ENCODE measurements at regions not wholly inside any gene's neighbourhood (a gene's known extent, or its start where the extent isn't known, plus 50 kb on each side); places are given as distances from the start of the nearest gene placed in this dataset.

DNA sequence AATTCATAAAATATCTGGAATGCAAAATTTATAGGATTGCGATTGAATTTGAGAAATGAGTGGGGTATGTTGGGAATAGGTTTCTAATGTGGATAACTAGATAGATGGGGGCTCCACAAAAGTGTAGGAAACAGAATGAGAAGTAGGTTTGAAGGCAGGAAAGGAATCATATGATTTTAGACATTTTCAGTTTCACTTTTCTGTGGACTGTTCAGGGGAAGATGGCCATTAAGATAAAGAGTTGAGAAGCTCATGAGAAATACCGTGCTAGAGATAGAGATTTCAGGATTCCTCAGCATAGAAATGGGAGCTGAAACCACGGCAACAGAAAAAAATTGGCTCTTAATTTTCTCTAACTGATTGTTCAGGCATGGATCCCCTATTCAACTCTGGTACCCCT lies 163.4 kb upstream of the CD180 start:
- no peak overlapping the region for H3K27ac Mint-ChIP-seq (ENCODE audit: unreplicated experiment)
- H3K36me3 Mint-ChIP-seq (ENCODE audit: low read depth, unreplicated experiment) = no peaks in the 10 kb centered on the region
- Histone ChIP-seq H3K4me2 (ENCODE audit: low read length) (no peak overlapping the region), H3K9ac (ENCODE audit: low read length) (no peak overlapping the region), H3K9me3 (ENCODE audit: insufficient read depth, low read depth, low read length) (no peaks in the 10 kb centered on the region), H4K20me1 (ENCODE audit: insufficient read depth, low read length) (no peaks in the 10 kb centered on the region), H3K27me3 (ENCODE audit: insufficient read depth, low read length) (peaks cover 3% of the 10 kb centered on the region), H3K4me1 (ENCODE audit: insufficient read depth, low read length) (peaks cover 13% of the 10 kb centered on the region), H3K4me3 (ENCODE audit: insufficient read depth, low read depth, low read length) (no peak overlapping the region), H3K36me3 (ENCODE audit: insufficient read depth, low read length) (no peaks in the 10 kb centered on the region), H3K79me2 (ENCODE audit: insufficient read depth, low read length) (no peaks in the 10 kb centered on the region), H2AFZ (ENCODE audit: low read depth, low read length) (no peak overlapping the region), H3K27ac (ENCODE audit: low read depth, low read length) (no peak overlapping the region)
- H3K4me1 Mint-ChIP-seq (ENCODE audit: low read depth, unreplicated experiment) = no peaks in the 10 kb centered on the region
- TF ChIP-seq, protein P1, sequence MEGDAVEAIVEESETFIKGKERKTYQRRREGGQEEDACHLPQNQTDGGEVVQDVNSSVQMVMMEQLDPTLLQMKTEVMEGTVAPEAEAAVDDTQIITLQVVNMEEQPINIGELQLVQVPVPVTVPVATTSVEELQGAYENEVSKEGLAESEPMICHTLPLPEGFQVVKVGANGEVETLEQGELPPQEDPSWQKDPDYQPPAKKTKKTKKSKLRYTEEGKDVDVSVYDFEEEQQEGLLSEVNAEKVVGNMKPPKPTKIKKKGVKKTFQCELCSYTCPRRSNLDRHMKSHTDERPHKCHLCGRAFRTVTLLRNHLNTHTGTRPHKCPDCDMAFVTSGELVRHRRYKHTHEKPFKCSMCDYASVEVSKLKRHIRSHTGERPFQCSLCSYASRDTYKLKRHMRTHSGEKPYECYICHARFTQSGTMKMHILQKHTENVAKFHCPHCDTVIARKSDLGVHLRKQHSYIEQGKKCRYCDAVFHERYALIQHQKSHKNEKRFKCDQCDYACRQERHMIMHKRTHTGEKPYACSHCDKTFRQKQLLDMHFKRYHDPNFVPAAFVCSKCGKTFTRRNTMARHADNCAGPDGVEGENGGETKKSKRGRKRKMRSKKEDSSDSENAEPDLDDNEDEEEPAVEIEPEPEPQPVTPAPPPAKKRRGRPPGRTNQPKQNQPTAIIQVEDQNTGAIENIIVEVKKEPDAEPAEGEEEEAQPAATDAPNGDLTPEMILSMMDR (IDR thresholded peaks at IDR 0.05; ENCODE audit: insufficient read depth, low read depth, low read length) = no peak
- no peak for TF ChIP-seq EZH2 (IDR thresholded peaks at IDR 0.05; ENCODE audit: insufficient read depth, low read length)
- peaks cover 1% of the 10 kb centered on the region for H3K9me3 Mint-ChIP-seq (ENCODE audit: unreplicated experiment)
- no peaks in the 10 kb centered on the region for H3K27me3 Mint-ChIP-seq (ENCODE audit: low read depth, unreplicated experiment)
- FAIRE-seq (no peak), DNase-seq (ENCODE audit: low read depth) (no peak)
- no peak overlapping the region for H3K4me3 Mint-ChIP-seq (ENCODE audit: unreplicated experiment)

GRCh38 chr5:67358186-67358585 lies 161.6 kb upstream of the CD180 start:
- DNase-seq (ENCODE audit: low read depth) = no peak
- H4K20me1 ChIP-seq (ENCODE audit: insufficient read depth, low read length) = no peaks in the 10 kb centered on the region
- peaks cover 13% of the 10 kb centered on the region for H3K4me1 ChIP-seq (ENCODE audit: insufficient read depth, low read length)
- TF ChIP-seq, protein P1 (IDR thresholded peaks at IDR 0.05; ENCODE audit: insufficient read depth, low read depth, low read length) = no peak
- no peak for TF ChIP-seq EZH2 (IDR thresholded peaks at IDR 0.05; ENCODE audit: insufficient read depth, low read length)
- no peak overlapping the region for H3K27ac Mint-ChIP-seq (ENCODE audit: unreplicated experiment)
- no peaks in the 10 kb centered on the region for H3K4me1 Mint-ChIP-seq (ENCODE audit: low read depth, unreplicated experiment)
- no peak overlapping the region for H3K4me2 ChIP-seq (ENCODE audit: low read length)
- H3K4me3 ChIP-seq (ENCODE audit: insufficient read depth, low read depth, low read length) = no peak overlapping the region
- H3K9me3 ChIP-seq (ENCODE audit: insufficient read depth, low read depth, low read length) = no peaks in the 10 kb centered on the region
- H3K27ac ChIP-seq (ENCODE audit: low read depth, low read length) = no peak overlapping the region
- no peak overlapping the region for H2AFZ ChIP-seq (ENCODE audit: low read depth, low read length)
- no peaks in the 10 kb centered on the region for H3K79me2 ChIP-seq (ENCODE audit: insufficient read depth, low read length)
- no peaks in the 10 kb centered on the region for H3K36me3 ChIP-seq (ENCODE audit: insufficient read depth, low read length)
- H3K27me3 Mint-ChIP-seq (ENCODE audit: low read depth, unreplicated experiment) = no peaks in the 10 kb centered on the region
- no peak overlapping the region for H3K9ac ChIP-seq (ENCODE audit: low read length)
- no peak for FAIRE-seq
- peaks cover 3% of the 10 kb centered on the region for H3K27me3 ChIP-seq (ENCODE audit: insufficient read depth, low read length)
- H3K4me3 Mint-ChIP-seq (ENCODE audit: unreplicated experiment) = no peak overlapping the region
- no peaks in the 10 kb centered on the region for H3K36me3 Mint-ChIP-seq (ENCODE audit: low read depth, unreplicated experiment)
- peaks cover 1% of the 10 kb centered on the region for H3K9me3 Mint-ChIP-seq (ENCODE audit: unreplicated experiment)

DNA sequence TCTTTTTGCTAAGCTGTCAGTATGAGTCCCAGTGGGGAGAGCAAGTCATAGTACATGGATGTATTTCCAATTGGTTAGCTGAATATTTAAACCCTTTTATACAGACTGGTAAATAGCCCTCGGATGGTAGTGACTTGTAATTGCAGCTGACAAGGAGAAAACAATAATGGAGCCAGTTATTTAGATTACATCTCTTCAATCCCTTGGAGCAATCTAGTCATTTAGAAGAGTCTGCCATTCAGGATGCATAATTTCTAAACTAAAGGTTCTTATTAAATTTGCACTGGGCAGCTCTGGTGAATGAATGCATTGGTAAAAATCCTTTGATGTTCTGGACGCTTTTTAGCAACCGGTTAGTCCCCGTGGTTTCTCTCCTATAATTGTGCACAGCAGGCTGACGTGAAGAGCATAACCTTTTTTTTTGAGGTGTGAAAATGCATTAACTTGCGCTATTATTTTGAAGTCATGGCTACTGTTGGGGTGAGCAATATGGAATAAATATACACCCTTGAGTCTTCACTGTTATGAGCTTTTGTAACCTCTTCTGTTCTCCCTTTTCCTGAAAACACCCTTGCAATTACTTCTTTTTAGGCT lies 158.6 kb upstream of the CD180 start:
- no peaks in the 10 kb centered on the region for H3K27me3 Mint-ChIP-seq (ENCODE audit: low read depth, unreplicated experiment)
- H2AFZ ChIP-seq (ENCODE audit: low read depth, low read length) = no peak overlapping the region
- no peak overlapping the region for H3K4me2 ChIP-seq (ENCODE audit: low read length)
- no peak for TF ChIP-seq EZH2 (IDR thresholded peaks at IDR 0.05; ENCODE audit: insufficient read depth, low read length)
- TF ChIP-seq, protein P1 (IDR thresholded peaks at IDR 0.05; ENCODE audit: insufficient read depth, low read depth, low read length) = no peak
- DNase-seq (ENCODE audit: low read depth) (no peak), FAIRE-seq (no peak)
- H3K9me3 Mint-ChIP-seq (ENCODE audit: unreplicated experiment) = no peaks in the 10 kb centered on the region
- no peaks in the 10 kb centered on the region for H3K4me1 ChIP-seq (ENCODE audit: insufficient read depth, low read length)
- no peak overlapping the region for H3K27ac Mint-ChIP-seq (ENCODE audit: unreplicated experiment)
- no peaks in the 10 kb centered on the region for H3K9me3 ChIP-seq (ENCODE audit: insufficient read depth, low read depth, low read length)
- H3K9ac ChIP-seq (ENCODE audit: low read length) = no peak overlapping the region
- peaks cover 3% of the 10 kb centered on the region for H3K27me3 ChIP-seq (ENCODE audit: insufficient read depth, low read length)
- H3K4me1 Mint-ChIP-seq (ENCODE audit: low read depth, unreplicated experiment) = no peaks in the 10 kb centered on the region
- H3K36me3 Mint-ChIP-seq (ENCODE audit: low read depth, unreplicated experiment) = no peaks in the 10 kb centered on the region
- no peaks in the 10 kb centered on the region for H4K20me1 ChIP-seq (ENCODE audit: insufficient read depth, low read length)
- no peak overlapping the region for H3K4me3 Mint-ChIP-seq (ENCODE audit: unreplicated experiment)
- no peak overlapping the region for H3K4me3 ChIP-seq (ENCODE audit: insufficient read depth, low read depth, low read length)
- H3K27ac ChIP-seq (ENCODE audit: low read depth, low read length) = no peak overlapping the region
- no peaks in the 10 kb centered on the region for H3K36me3 ChIP-seq (ENCODE audit: insufficient read depth, low read length)
- no peaks in the 10 kb centered on the region for H3K79me2 ChIP-seq (ENCODE audit: insufficient read depth, low read length)

Data from astrocyte (in vitro differentiated cells and primary cell).